BLaER1 (cell line): ENCODE measurements at regions not wholly inside any gene's neighbourhood (a gene's known extent, or its start where the extent isn't known, plus 50 kb on each side); places are given as distances from the start of the nearest gene placed in this dataset.

Experiments
- H3K27ac ChIP-seq: shearing (Covaris generic); formaldehyde crosslinking; 2 replicates; pipeline ENCODE4 v1.8.1; 2022
- H3K27me3 ChIP-seq: shearing (Covaris generic); formaldehyde crosslinking; 2 replicates; pipeline ENCODE4 v1.8.1; 2022
- H3K36me3 ChIP-seq: shearing (Covaris generic); formaldehyde crosslinking; 2 replicates; pipeline ENCODE4 v1.8.1; 2022
- H3K4me1 ChIP-seq: shearing (Covaris generic); formaldehyde crosslinking; 2 replicates; pipeline ENCODE4 v1.8.1; 2022
- H3K4me2 ChIP-seq: shearing (Covaris generic); formaldehyde crosslinking; 2 replicates; pipeline ENCODE4 v1.8.1; 2022
- H3K4me3 ChIP-seq: shearing (Covaris generic); formaldehyde crosslinking; 2 replicates; pipeline ENCODE4 v1.8.1; 2022
- H3K9ac ChIP-seq: shearing (Covaris generic); formaldehyde crosslinking; 2 replicates; pipeline ENCODE4 v1.8.1; 2022
- H3K9me3 ChIP-seq: shearing (Covaris generic); formaldehyde crosslinking; 2 replicates; pipeline ENCODE4 v1.8.1; 2022
- H4K20me1 ChIP-seq: shearing (Covaris generic); formaldehyde crosslinking; 2 replicates; pipeline ENCODE4 v1.8.1; 2022
- Cebpa-rat ChIP-seq: shearing (Covaris generic); IDR thresholded peaks from 2 replicates; pipeline ENCODE4 v1.8.1; 2022

DNA sequence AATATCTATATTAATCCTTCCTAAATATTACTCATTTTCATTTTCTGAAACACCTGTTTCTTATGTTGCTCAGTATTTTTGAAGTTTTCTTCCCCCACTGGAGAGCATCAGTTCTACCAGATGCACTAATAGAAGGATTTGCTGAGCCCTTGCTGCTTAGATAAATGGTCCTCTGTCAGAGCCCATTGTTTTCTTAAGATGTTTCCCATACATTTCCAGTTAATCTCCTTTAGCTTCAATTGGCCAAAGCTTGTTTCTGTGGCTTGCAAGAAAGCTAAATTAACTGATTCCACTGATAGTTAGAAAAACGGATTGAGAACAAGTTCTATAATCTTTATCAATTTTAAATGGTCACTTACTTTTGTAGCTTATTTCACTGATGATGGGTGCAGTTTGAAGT, 1425.5 kb downstream of the PCDH18 start:
- H3K4me3 ChIP-seq: no peak overlapping the region
- no peak overlapping the region for H3K4me2 ChIP-seq
- no peak overlapping the region for H3K9ac ChIP-seq
- no peaks in the 10 kb centered on the region for H3K36me3 ChIP-seq
- H4K20me1 ChIP-seq: no peaks in the 10 kb centered on the region
- no peaks in the 10 kb centered on the region for H3K4me1 ChIP-seq
- no peak overlapping the region for H3K27ac ChIP-seq
- no peak for TF ChIP-seq Cebpa-rat
- H3K27me3 ChIP-seq: no peaks in the 10 kb centered on the region
- H3K9me3 ChIP-seq: no peaks in the 10 kb centered on the region

- Histone ChIP-seq H3K9me3 (peaks cover 6% of the 10 kb centered on the region), H3K27ac (no peak overlapping the region), H4K20me1 (no peaks in the 10 kb centered on the region), H3K9ac (no peak overlapping the region), H3K4me1 (no peaks in the 10 kb centered on the region), H3K4me3 (no peak overlapping the region), H3K27me3 (no peaks in the 10 kb centered on the region), H3K36me3 (no peaks in the 10 kb centered on the region), H3K4me2 (no peak overlapping the region)
- no peak for TF ChIP-seq Cebpa-rat
Observed at GRCh38 chr4:136103616-136104015, 1428.7 kb downstream of the PCDH18 start.

DNA sequence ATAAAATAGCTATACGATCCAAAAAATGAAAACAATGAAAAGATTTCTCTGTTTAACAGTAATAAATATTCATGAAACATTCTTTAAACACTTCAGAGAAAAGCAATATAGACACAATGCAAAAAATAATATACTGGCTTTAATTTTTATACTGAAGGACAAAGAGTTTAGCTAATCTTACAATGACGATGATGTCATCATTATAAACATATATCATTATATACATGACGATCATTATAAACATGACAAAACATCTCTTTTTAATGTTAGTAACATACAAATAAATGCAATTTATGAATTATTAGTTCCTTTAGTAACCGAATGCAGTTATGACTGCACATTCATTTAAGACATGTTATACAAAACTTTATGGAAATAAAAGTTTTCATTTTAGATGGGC, 1434.6 kb downstream of the PCDH18 start:
- H3K4me2 ChIP-seq: no peak overlapping the region
- no peak for TF ChIP-seq Cebpa-rat

GRCh38 chr4:136088211-136088867, 1444.0 kb downstream of the PCDH18 start:
- TF ChIP-seq Cebpa-rat: no peak
- H3K9ac ChIP-seq: no peak overlapping the region

More for the DNA sequence above, 1434.6 kb downstream of the PCDH18 start:
- no peaks in the 10 kb centered on the region for H3K27me3 ChIP-seq
- H3K36me3 ChIP-seq: no peaks in the 10 kb centered on the region
- no peaks in the 10 kb centered on the region for H4K20me1 ChIP-seq
- no peak overlapping the region for H3K4me3 ChIP-seq
- H3K4me1 ChIP-seq: no peaks in the 10 kb centered on the region
- H3K27ac ChIP-seq: no peak overlapping the region
- peaks cover 6% of the 10 kb centered on the region for H3K9me3 ChIP-seq
- no peak overlapping the region for H3K9ac ChIP-seq

GRCh38 chr4:136078976-136079375, 1453.3 kb downstream of the PCDH18 start:
- H3K4me1 ChIP-seq: peaks cover 7% of the 10 kb centered on the region; the same call in 1 of the 2 replicates
- TF ChIP-seq Cebpa-rat: no peak
- no peaks in the 10 kb centered on the region for H3K36me3 ChIP-seq
- H3K9me3 ChIP-seq: no peaks in the 10 kb centered on the region
- no peak overlapping the region for H3K4me3 ChIP-seq
- no peak overlapping the region for H3K27ac ChIP-seq
- H3K9ac ChIP-seq: no peak overlapping the region
- H3K27me3 ChIP-seq: no peaks in the 10 kb centered on the region
- no peaks in the 10 kb centered on the region for H4K20me1 ChIP-seq
- H3K4me2 ChIP-seq: no peak overlapping the region

More at GRCh38 chr4:136088211-136088867, 1444.0 kb downstream of the PCDH18 start:
- H3K27ac ChIP-seq: no peak overlapping the region
- H3K27me3 ChIP-seq: no peaks in the 10 kb centered on the region
- 0 out of 2 replicates have a peak, but pooled peaks cover 6% of the 10 kb centered on the region for H3K4me1 ChIP-seq
- H3K4me2 ChIP-seq: no peak overlapping the region
- no peaks in the 10 kb centered on the region for H4K20me1 ChIP-seq
- no peak overlapping the region for H3K4me3 ChIP-seq
- no peaks in the 10 kb centered on the region for H3K36me3 ChIP-seq
- no peaks in the 10 kb centered on the region for H3K9me3 ChIP-seq

GRCh38 chr4:136056748-136057147, 1475.5 kb downstream of the PCDH18 start:
- no peak overlapping the region for H3K4me3 ChIP-seq

DNA sequence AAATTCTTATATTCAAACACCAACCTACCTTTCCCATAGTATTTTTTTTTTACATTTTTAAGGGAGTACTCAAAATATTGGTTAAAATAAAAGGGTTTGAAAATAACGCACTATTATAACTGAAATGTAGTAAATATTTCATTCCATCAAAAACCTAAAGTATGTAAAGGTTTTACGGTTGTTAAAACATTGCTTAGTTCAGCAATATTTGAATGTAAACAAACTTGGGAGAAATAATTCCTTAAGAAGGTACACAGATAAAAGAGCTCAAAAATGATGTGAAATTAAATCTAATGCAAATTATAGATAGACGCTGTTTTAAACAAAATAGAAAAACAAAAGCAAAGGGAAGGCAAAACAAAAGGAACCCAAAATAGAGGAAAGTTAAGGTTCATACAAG, 1476.9 kb downstream of the PCDH18 start:
- Histone ChIP-seq H3K36me3 (no peaks in the 10 kb centered on the region), H3K4me1 (no peaks in the 10 kb centered on the region), H3K27ac (no peak overlapping the region), H3K27me3 (no peaks in the 10 kb centered on the region), H4K20me1 (no peaks in the 10 kb centered on the region), H3K4me3 (no peak overlapping the region), H3K9ac (no peak overlapping the region), H3K9me3 (no peaks in the 10 kb centered on the region), H3K4me2 (no peak overlapping the region)
- no peak for TF ChIP-seq Cebpa-rat

More at GRCh38 chr4:136056748-136057147, 1475.5 kb downstream of the PCDH18 start:
- Histone ChIP-seq H4K20me1 (no peaks in the 10 kb centered on the region), H3K4me2 (no peak overlapping the region), H3K27me3 (no peaks in the 10 kb centered on the region), H3K4me1 (no peaks in the 10 kb centered on the region), H3K9ac (no peak overlapping the region), H3K27ac (no peak overlapping the region), H3K36me3 (no peaks in the 10 kb centered on the region), H3K9me3 (no peaks in the 10 kb centered on the region)
- TF ChIP-seq Cebpa-rat: no peak

DNA sequence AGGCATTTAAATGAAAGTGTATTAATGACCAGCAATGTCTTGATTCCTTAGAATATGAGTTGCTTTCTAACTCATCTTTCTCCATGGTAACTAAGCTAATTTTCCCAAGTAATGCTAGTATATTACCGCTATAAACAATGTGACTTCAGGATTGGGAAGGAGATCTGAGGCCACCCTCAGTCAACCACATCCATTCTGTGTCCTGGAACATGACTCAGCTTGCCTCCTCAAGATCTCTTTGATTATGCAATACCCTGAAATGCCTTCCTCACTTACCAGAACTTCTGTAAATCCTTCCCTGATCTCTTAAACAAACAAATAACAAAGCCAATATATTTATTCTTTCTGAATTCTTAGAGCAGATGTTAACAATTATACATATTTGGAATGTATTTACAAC, 1495.5 kb downstream of the PCDH18 start:
- H3K4me2 ChIP-seq: no peak overlapping the region
- no peaks in the 10 kb centered on the region for H4K20me1 ChIP-seq
- TF ChIP-seq Cebpa-rat: peak; percentile 10; the same call in 1 of the 2 replicates
- H3K4me3 ChIP-seq: no peak overlapping the region
- H3K9me3 ChIP-seq: no peaks in the 10 kb centered on the region
- no peaks in the 10 kb centered on the region for H3K36me3 ChIP-seq
- H3K27ac ChIP-seq: no peak overlapping the region
- H3K27me3 ChIP-seq: no peaks in the 10 kb centered on the region
- H3K4me1 ChIP-seq: no peaks in the 10 kb centered on the region
- no peak overlapping the region for H3K9ac ChIP-seq

DNA sequence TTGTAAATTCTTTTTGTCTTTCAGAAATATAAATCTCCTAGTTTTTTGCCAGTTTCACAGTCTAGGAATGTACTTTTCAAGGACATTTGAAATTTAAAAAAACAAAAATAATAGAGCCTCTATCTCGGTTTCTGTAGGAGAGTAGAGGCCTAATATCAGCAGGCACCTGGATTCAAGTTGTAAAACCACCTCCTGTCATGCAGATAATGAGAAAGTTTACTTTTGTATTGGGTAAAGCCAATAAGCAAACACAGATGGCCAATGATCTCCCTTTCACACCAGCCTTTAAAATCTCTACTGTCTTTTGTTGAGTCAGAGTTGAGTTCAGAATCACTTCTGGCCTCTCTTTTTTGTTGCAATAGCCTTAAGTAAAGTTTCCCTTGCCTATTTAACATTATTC, 1499.9 kb downstream of the PCDH18 start:
- Histone ChIP-seq H4K20me1 (no peaks in the 10 kb centered on the region), H3K4me2 (no peak overlapping the region), H3K4me1 (no peaks in the 10 kb centered on the region), H3K36me3 (no peaks in the 10 kb centered on the region), H3K9me3 (no peaks in the 10 kb centered on the region), H3K9ac (no peak overlapping the region), H3K27me3 (no peaks in the 10 kb centered on the region), H3K4me3 (no peak overlapping the region), H3K27ac (no peak overlapping the region)
- no peak for TF ChIP-seq Cebpa-rat

DNA sequence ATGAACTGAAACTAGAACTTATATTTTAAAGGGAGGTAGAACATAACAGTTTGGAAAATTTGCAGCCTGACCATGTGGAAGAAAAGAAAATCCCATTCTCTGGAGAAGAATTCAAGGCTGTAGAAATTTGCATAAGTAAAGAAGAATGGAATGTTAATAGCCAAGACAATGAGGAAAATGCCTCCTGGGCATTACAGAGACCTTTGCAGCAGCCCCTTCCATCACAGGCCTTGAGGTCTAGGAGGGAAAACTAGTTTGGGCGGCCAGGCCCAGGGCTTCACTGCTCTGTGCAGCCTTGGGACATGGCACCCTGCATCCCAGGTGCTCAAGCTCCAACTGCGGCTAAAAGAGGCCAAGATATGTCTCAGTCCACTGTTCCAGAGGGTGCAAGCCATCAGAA, 1506.8 kb downstream of the PCDH18 start:
- Histone ChIP-seq H3K27me3 (no peaks in the 10 kb centered on the region), H4K20me1 (no peaks in the 10 kb centered on the region), H3K9me3 (no peaks in the 10 kb centered on the region), H3K27ac (no peak overlapping the region), H3K4me3 (no peak overlapping the region), H3K9ac (no peak overlapping the region), H3K4me1 (no peaks in the 10 kb centered on the region), H3K4me2 (no peak overlapping the region), H3K36me3 (no peaks in the 10 kb centered on the region)
- no peak for TF ChIP-seq Cebpa-rat

DNA sequence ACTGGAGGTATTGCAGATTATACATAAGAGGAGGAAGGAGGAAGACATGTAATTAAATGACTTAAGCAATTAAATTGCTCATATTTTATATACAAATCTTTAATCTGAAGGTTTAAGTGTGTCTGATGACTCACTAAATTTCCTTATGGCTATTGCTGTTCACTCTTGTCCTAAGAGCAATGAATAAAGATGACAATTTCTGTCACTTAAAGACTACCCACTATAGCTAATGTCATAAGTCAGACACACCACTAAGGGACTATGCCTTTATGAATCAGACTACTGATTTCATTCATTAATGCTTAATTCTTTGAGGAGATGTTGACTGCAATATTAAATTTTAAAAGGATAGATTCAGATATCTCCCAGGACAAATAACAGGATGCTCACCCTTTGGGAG, 1514.7 kb downstream of the PCDH18 start:
- Histone ChIP-seq H3K9ac (no peak overlapping the region), H3K27ac (no peak overlapping the region), H3K4me2 (no peak overlapping the region), H3K36me3 (no peaks in the 10 kb centered on the region), H3K4me1 (no peaks in the 10 kb centered on the region), H3K9me3 (no peaks in the 10 kb centered on the region), H4K20me1 (no peaks in the 10 kb centered on the region), H3K27me3 (no peaks in the 10 kb centered on the region), H3K4me3 (no peak overlapping the region)
- no peak for TF ChIP-seq Cebpa-rat
